PC-9 (cell line): ENCODE measurements at regions not wholly inside any gene's neighbourhood (a gene's known extent, or its start where the extent isn't known, plus 50 kb on each side); places are given as distances from the start of the nearest gene placed in this dataset.

Experiments used
- CTCF ChIP-seq: fragments of 200-600 bp; sonication (generic); conservative IDR thresholded peaks from 2 replicates; pipeline ENCODE4 v1.6.1; 2017; ENCODE audit warnings: mixed run types, antibody characterized with exemption, mild to moderate bottlenecking, moderate library complexity
- EZH2 ChIP-seq: fragments of 200-600 bp; sonication (generic); IDR thresholded peaks from 2 replicates; pipeline ENCODE4 v1.8.0; 2017; ENCODE audit warnings: antibody characterized with exemption, low read depth

DNA sequence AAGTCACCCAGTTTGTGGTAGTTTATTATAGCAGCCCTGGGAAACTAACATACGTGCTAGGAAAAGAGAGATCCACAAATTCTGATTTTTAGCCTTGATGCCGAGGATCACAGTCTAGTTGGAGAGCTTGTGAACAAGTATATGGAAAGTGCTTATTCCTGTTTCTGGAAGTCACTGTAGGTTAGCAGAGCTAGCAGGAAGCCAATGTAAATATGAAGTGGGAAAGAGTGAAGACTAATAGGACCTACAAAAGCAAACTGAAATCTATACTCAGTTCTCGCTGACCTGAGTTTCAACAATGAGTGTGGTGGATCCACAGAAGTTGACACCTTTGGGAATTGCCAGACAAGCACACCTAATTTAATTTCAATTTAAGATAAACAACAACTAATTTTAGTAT is 254.9 kb downstream of the PLK2 start:
- TF ChIP-seq CTCF = no peak
- TF ChIP-seq EZH2 = no peak
